D341Med (cell line): ENCODE measurements at regions not wholly inside any gene's neighbourhood (a gene's known extent, or its start where the extent isn't known, plus 50 kb on each side); places are given as distances from the start of the nearest gene placed in this dataset.

ENCODE experiments used
- DNase-seq: peaks from one replicate; pipeline ENCODE4 v3.0.0; 2012; ENCODE audit warnings: low spot score

- no peak for DNase-seq
Observed at GRCh38 chr18:41036346-41036745, 918.7 kb upstream of the PIK3C3 start.

GRCh38 chr18:41034413-41034812 lies 920.6 kb upstream of the PIK3C3 start:
- no peak for DNase-seq

DNA sequence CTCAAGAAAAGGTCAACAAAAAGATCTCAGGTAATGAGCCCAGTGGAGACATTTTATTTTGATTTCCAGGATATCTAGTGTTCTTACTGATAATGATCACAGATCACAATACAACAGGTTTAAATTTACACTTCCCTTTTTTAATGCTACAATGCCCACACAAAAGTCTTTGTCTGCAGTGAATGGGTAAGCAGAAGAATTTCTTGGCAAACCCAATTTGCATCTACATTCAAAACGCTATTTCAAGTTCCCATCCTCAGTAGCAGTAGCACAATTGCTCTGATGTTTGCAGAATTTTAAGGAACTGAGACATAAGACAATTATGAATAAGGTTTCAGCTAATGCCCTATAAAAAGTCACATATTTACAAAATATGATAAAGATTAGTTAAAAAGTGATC lies 929.4 kb upstream of the PIK3C3 start:
- no peak for DNase-seq

DNA sequence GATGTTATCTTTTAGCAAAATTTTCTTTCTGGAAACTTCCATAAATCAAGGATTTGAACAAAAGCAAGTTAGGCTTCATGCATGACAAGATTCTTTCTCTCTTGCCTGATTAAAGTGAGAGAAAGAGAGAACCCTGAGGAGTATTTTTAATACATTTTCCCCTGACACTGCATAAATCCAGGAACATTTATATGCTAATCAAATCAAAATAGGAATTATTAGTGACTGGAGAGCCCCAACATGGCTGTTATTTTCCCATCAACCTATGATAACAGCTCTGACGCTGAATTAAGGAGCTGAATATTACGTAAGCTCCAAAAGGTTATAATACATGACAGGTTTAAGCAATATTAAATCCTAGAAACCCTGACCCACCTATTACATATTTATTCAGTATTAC lies 930.2 kb upstream of the PIK3C3 start:
- DNase-seq = no peak

- DNase-seq = no peak
Observed at GRCh38 chr18:41022484-41022883, 932.5 kb upstream of the PIK3C3 start.

DNA sequence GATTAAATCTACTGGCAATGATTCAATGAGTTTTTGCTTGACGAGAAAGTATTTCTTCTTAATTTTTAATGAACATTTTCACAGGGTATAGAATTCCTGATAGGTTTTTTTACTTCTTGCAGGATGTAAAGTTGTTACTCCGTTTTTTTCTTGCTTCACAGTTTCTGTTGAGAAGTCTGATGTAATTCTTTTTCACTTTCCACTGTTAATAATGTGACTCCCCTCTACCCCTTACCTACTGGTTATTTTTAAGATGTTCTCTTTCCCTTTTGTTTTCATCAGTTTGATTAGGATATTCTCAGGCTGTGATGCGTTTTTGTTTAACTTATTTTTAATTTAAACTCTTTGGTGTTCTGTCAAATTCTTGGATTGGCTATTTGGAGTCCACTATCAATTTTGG lies 933.9 kb upstream of the PIK3C3 start:
- no peak for DNase-seq

GRCh38 chr18:41012194-41012593 lies 942.8 kb upstream of the PIK3C3 start:
- DNase-seq = no peak

DNA sequence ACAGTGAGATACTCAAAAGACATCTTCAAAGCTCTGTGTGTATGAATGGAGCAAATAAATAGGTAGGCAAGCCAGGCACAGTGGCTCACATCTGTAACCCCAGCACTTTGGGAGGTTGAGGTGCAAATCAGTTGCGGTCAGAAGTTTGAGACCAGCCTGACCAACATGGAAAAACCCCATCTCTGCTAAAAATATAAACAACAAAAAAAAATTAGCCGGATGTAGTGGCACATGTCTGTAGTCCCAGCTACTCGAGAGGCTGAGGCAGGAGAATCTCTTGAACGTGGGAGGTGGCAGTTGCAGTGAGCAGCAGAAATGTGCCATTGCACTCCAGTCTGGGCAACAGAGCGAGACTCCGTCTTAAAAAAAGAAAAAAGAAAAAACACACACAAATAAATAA lies 945.1 kb upstream of the PIK3C3 start:
- no peak for DNase-seq

- no peak for DNase-seq
Observed at GRCh38 chr18:41004324-41004723, 950.7 kb upstream of the PIK3C3 start.

- DNase-seq = no peak
Observed at GRCh38 chr18:40995529-40995928, 959.5 kb upstream of the PIK3C3 start.

- no peak for DNase-seq
Observed at GRCh38 chr18:40993363-40993762, 961.7 kb upstream of the PIK3C3 start.

DNA sequence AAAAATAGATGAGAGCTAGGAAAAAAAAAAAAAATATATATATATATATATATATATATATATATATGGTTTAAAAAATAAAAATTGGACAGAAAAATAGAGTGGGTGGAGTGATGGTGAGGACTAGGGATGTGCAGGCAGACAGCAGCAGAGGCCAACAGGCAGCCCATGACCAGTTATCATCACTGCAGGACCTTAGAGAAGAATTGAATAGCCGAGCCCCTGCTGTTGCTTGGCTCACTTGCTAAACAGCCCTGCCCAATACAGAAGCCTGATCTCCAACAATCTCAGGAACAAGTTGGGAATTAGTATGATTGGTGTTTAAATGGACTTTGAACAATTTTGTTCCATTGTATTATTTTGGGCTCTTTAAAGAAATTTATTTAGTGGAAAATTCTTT lies 967.5 kb upstream of the PIK3C3 start:
- DNase-seq = peak; percentile 15

- no peak for DNase-seq
Observed at GRCh38 chr18:40985436-40985835, 969.6 kb upstream of the PIK3C3 start.

GRCh38 chr18:40984856-40985255 lies 970.2 kb upstream of the PIK3C3 start:
- no peak for DNase-seq

DNA sequence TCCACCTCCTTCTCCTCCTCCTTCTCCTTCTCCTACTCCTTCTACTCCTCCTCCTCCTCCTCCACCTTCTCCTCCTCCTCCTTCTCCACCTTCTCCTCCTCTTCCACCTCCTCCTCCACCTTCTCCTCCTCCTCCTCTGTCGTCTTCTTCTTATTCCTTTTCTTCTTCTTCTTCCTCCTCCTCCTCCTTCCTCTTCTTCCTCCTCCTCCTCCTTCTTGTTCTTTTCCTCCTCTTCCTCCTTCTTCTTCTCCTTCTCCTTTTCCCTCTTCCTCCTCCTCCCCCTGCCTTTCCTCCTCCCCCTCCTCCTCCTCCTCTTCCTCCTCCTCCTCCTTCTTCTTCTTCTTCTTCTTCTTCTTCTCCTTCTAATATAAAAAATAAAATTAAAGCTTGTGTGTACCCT lies 971.2 kb upstream of the PIK3C3 start:
- no peak for DNase-seq

DNA sequence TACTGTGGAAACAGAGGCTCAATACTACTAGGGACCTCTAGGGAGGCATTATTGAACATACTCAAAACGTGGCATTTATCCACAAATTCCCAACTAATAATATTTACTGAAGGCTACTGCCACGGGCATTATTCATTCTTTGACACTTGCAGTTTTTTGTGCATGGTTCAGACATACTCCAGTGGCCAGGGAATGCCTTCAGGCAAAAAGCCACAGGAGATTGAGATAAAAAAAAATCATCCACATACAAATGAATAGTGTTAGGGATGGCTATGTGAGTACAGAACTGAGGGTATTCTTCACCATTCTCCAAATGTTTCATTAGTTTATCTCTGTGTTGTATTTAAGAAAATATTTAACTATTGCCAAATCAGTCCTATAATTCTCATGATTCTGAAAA lies 974.9 kb upstream of the PIK3C3 start:
- DNase-seq = no peak

DNA sequence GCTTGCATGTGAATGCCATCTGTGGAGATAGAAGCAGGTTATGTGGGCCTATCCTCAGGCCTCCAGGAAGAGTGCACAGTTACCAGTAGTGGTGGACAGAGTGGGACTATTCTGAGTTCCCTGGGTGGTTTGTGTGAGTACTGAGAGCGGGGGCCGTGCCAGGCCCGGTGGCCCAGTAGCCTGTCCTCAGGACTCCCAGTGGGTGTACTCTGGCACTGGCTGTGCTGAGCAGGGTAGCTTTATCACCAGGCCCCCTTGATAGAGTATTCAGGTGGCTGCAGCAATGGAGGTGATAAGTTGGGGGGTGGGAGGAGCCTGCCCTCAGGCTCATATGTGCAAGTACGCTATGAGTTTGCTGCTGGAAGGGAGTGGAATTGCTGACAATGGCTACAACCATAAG lies 979.0 kb upstream of the PIK3C3 start:
- DNase-seq = no peak

DNA sequence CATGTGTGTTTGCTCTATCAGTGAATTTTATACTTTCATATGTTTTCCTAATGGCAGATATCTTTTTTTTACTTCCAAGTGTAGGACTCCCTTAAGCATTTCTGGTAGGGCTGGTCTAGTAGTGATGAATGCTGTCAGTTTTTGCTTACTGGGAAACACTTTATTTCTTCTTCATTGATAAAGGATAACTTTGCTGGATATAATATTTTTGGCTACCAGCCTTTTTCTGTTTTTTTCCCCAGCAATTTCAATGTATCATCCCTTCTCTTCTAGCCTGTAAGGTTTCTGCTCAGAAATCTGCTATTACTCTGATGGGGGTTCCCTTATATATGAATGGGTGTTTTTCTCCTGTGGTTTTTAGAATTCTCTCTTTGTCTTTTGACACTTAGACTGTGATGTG lies 980.6 kb upstream of the PIK3C3 start:
- DNase-seq = no peak

DNA sequence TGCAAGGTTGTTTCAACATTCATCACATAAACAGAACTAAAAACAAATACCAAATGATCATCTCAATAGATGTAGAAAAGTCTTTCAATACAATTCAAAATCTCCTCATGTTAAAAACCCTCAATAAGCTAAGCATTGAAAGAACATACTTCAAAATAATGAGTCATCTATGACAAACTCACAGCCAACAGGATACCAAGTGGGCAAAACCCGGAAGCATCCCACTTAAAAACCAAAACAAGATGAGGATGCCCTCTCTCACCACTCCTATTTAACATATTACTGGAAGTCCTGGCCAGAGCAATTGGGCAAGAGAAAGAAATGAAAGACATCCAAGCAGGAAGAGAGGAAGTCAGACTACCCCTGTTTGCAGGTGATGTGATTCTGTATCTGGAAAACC lies 992.2 kb upstream of the PIK3C3 start:
- no peak for DNase-seq

- no peak for DNase-seq
Observed at GRCh38 chr18:40957533-40958070, 997.4 kb upstream of the PIK3C3 start.

- no peak for DNase-seq
Observed at GRCh38 chr18:40956213-40956612, 998.8 kb upstream of the PIK3C3 start.

DNA sequence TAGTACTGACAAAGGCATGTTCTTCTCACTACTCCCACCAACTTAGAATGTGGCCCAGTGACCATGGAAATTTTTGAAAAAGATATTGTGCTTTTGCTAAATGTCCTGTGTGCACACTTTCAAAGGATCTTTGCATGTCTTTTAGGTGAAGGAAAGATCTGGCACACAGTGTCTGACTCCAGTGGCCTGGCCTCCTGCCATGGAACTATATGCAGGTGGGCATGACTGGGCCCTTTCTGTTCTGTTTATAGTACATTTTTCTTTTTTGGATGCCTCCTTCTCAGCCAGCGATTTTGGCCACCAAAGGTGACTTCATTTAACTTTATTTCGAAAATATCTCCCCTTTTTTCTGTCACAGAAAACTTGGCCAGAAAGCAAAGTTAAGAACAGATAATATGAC lies 999.7 kb upstream of the PIK3C3 start:
- no peak for DNase-seq

- DNase-seq = no peak
Observed at GRCh38 chr18:40949114-40949950, 1005.7 kb upstream of the PIK3C3 start.

- no peak for DNase-seq
Observed at GRCh38 chr18:40944576-40944975, 1010.5 kb upstream of the PIK3C3 start.
